C4-2B (cell line): ENCODE measurements at regions not wholly inside any gene's neighbourhood (a gene's known extent, or its start where the extent isn't known, plus 50 kb on each side); places are given as distances from the start of the nearest gene placed in this dataset.

Source experiments
- H3K27ac ChIP-seq: fragments of 450-650 bp; 2 replicates; pipeline ENCODE4 v1.5.1; 2017
- CTCF ChIP-seq: fragments of 450-650 bp; conservative IDR thresholded peaks from 2 replicates; pipeline ENCODE4 v1.5.1; 2017; ENCODE audit warnings: mild to moderate bottlenecking
- ZFX ChIP-seq: fragments of 450-650 bp; IDR thresholded peaks from 2 replicates; pipeline ENCODE4 v1.6.1; 2017

GRCh38 chr1:59125676-59126320 lies 171.1 kb upstream of the FGGY start:
- no peak overlapping the region for H3K27ac ChIP-seq
- no peak for TF ChIP-seq CTCF
- TF ChIP-seq ZFX, result no peak

DNA sequence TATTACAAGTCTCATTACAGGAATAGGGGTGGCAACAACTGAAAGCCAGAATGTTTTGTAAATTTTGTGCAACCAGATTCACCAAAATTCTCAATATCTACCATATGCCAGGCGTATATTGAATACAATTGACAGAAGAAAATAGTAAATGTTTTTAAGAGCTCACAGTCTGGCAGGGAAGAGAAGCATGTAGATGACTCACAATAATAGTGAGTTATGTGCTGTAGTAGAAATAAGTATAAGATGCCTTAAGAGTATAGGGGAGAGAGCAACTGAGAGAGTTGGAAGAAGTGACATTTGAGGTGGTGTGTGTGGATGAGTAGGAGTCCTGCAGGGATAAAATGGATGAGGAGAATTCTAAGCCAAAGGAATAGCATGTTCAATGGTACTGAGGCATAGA lies 170.5 kb upstream of the FGGY start:
- no peak overlapping the region for H3K27ac ChIP-seq
- TF ChIP-seq CTCF (no peak), ZFX (no peak)

- TF ChIP-seq CTCF, result no peak
- TF ChIP-seq ZFX, result no peak
- no peak overlapping the region for H3K27ac ChIP-seq
Measured at GRCh38 chr1:59128239-59128736, 168.6 kb upstream of the FGGY start.

GRCh38 chr1:59128784-59129227 lies 168.1 kb upstream of the FGGY start:
- no peak overlapping the region for H3K27ac ChIP-seq
- TF ChIP-seq ZFX, result no peak
- TF ChIP-seq CTCF, result no peak

DNA sequence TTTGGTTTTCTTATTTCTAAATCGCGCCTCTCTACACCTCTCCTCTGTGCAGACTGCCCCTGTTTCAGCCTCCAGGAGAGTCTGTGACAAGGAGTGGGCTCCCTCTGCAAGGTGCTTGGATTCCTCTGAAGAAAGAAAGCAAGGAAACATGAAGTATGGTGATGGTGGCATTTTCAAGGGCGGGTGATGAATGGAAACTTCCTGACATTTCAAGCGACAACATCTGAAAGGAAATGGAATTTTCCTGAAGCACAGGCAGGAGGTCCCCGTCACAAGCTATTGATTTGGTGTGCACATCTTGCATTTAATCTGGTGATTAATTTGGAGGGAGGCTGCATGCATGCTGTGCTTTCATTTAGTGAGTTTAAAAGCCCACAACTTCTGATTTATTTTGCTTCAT lies 164.6 kb upstream of the FGGY start:
- TF ChIP-seq ZFX, result no peak
- TF ChIP-seq CTCF, result no peak
- no peak overlapping the region for H3K27ac ChIP-seq

- no peak for TF ChIP-seq CTCF
- TF ChIP-seq ZFX, result no peak
- H3K27ac ChIP-seq, result no peak overlapping the region
Measured at GRCh38 chr1:59133997-59134396, 162.9 kb upstream of the FGGY start.

- TF ChIP-seq ZFX (no peak), CTCF (no peak)
- no peak overlapping the region for H3K27ac ChIP-seq
Measured at GRCh38 chr1:59135761-59136255, 161.1 kb upstream of the FGGY start.
